H1 (cell line): ENCODE measurements at regions not wholly inside any gene's neighbourhood (a gene's known extent, or its start where the extent isn't known, plus 50 kb on each side); places are given as distances from the start of the nearest gene placed in this dataset.

Experiments used
- CTCF ChIA-PET: fragments of 300-600 bp; sonication (Branson Sonifier 250); formaldehyde crosslinking; loops from one replicate; lab custom pipeline; 2021; ENCODE audit not compliant: partially characterized antibody; lab: Charles Lee
- POLR2A ChIA-PET: fragments of 300-600 bp; sonication (Branson Sonifier 250); formaldehyde crosslinking; loops from one replicate; lab custom pipeline; 2021; ENCODE audit warnings: inconsistent platforms; ENCODE audit not compliant: partially characterized antibody; lab: Charles Lee
- DNase-seq, 2 experiments: peaks; one replicate each; pipeline versions ENCODE4 v3.0.0 to v3.0.0-alpha.2; 2010 to 2022; ENCODE audit warnings: low spot score in 2 of 2, low read depth in 1 of 2, mixed read lengths in 1 of 2
- FAIRE-seq: peaks from 2 replicates; lab custom pipeline; 2011; peaks lifted over from hg19 to GRCh38; lab: Jason Lieb, UNC
- H2AFZ ChIP-seq: 2 replicates; pipeline ENCODE4 v1.8.1; 2012; ENCODE audit warnings: low read length, inconsistent platforms
- H2AK5ac ChIP-seq: 2 replicates; pipeline ENCODE4 v1.6.1; 2013; ENCODE audit warnings: low read depth, low read length
- H2BK120ac ChIP-seq: replicated peaks from 2 replicates; pipeline ENCODE3; 2013; ENCODE audit warnings: low read depth, low read length, inconsistent platforms
- H2BK12ac ChIP-seq: 2 replicates; pipeline ENCODE4 v1.6.1; 2013; ENCODE audit warnings: low read depth, low read length
- H2BK15ac ChIP-seq: 2 replicates; pipeline ENCODE4 v1.6.1; 2013; ENCODE audit warnings: low read length
- H2BK20ac ChIP-seq: 2 replicates; pipeline ENCODE4 v1.6.1; 2013; ENCODE audit warnings: low read length
- H2BK5ac ChIP-seq: 2 replicates; pipeline ENCODE4 v1.6.1; 2013; ENCODE audit warnings: low read depth, low read length
- H3K14ac ChIP-seq: 2 replicates; pipeline ENCODE4 v1.6.1; 2013; ENCODE audit warnings: inconsistent platforms; ENCODE audit not compliant: insufficient read length
- H3K18ac ChIP-seq: 2 replicates; pipeline ENCODE4 v1.6.1; 2013; ENCODE audit warnings: low read length; ENCODE audit errors: extremely low read depth
- H3K23ac ChIP-seq: 2 replicates; pipeline ENCODE4 v1.6.1; 2013; ENCODE audit warnings: inconsistent platforms; ENCODE audit not compliant: insufficient read length
- H3K23me2 ChIP-seq: 2 replicates; pipeline ENCODE4 v1.6.1; 2013; ENCODE audit warnings: low read depth, low read length
- H3K27ac ChIP-seq: 2 replicates; pipeline ENCODE4 v1.6.1; 2011; ENCODE audit warnings: low read depth, low read length, inconsistent platforms
- H3K27me3 ChIP-seq, 4 experiments: replicated peaks in 1 of 4; 1 replicate in 1 of 4; 2 replicates in 3 of 4; pipeline versions ENCODE4 v1.6.1 to v1.8.1; 2011 to 2013; ENCODE audit warnings: low read length in 3 of 4, mild to moderate bottlenecking in 3 of 4, inconsistent platforms in 2 of 4, mixed read lengths in 2 of 4, moderate library complexity in 1 of 4; ENCODE audit not compliant: control insufficient read depth in 3 of 4, insufficient read depth in 3 of 4; ENCODE audit errors: extremely low read depth in 1 of 4
- H3K36me3 ChIP-seq, 4 experiments: 2 replicates each; pipeline versions ENCODE4 v1.6.1 to v1.8.1; 2011 to 2013; ENCODE audit warnings: mild to moderate bottlenecking in 4 of 4, low read length in 3 of 4, moderate library complexity in 2 of 4, control low read depth in 1 of 4, inconsistent platforms in 1 of 4; ENCODE audit not compliant: insufficient read depth in 4 of 4, control insufficient read depth in 2 of 4
- H3K4ac ChIP-seq: replicated peaks from 2 replicates; pipeline ENCODE3; 2013; ENCODE audit warnings: low read length, low read depth, mixed read lengths, inconsistent platforms; ENCODE audit not compliant: insufficient read length
- H3K4me1 ChIP-seq, 4 experiments: replicated peaks in 1 of 4; 1 replicate in 1 of 4; 2 replicates in 3 of 4; pipeline versions ENCODE4 v1.6.1 to v1.8.1; 2011 to 2013; ENCODE audit warnings: low read length in 3 of 4, inconsistent platforms in 2 of 4, mixed read lengths in 1 of 4; ENCODE audit not compliant: insufficient read depth in 4 of 4, control insufficient read depth in 3 of 4
- H3K4me2 ChIP-seq, 2 experiments: 2 replicates each; pipeline versions ENCODE4 v1.6.1 to v1.8.1; 2011 to 2013; ENCODE audit warnings: low read depth in 2 of 2, low read length in 2 of 2, control low read depth in 1 of 2, inconsistent platforms in 1 of 2, mild to moderate bottlenecking in 1 of 2; ENCODE audit not compliant: insufficient read depth in 1 of 2
- H3K4me3 ChIP-seq, 4 experiments: fragments of 200-600, 300-600 bp in 1 of 4; sonication (generic), shearing (Covaris generic), sonication (Bioruptor Twin) in 1 of 4; 2 replicates each; pipeline versions ENCODE4 v1.5.1 to v1.8.1; 2011 to 2016; ENCODE audit warnings: low read length in 4 of 4, low read depth in 3 of 4, control low read depth in 2 of 4, inconsistent platforms in 2 of 4, mild to moderate bottlenecking in 2 of 4, mixed read lengths in 1 of 4, moderate library complexity in 1 of 4; ENCODE audit not compliant: insufficient read depth in 2 of 4; ENCODE audit errors: extremely low read depth in 1 of 4
- H3K56ac ChIP-seq: replicated peaks from 2 replicates; pipeline ENCODE3; 2013; ENCODE audit warnings: low read depth, mild to moderate bottlenecking, mixed read lengths, low read length, inconsistent platforms; ENCODE audit not compliant: insufficient read length
- H3K79me1 ChIP-seq: 2 replicates; pipeline ENCODE4 v1.6.1; 2013; ENCODE audit warnings: low read depth, low read length, control low read depth
- H3K79me2 ChIP-seq, 2 experiments: 2 replicates each; pipeline versions ENCODE4 v1.6.1 to v1.8.1; 2012 to 2013; ENCODE audit warnings: low read length in 2 of 2, mild to moderate bottlenecking in 2 of 2, inconsistent platforms in 1 of 2; ENCODE audit not compliant: insufficient read depth in 2 of 2, control insufficient read depth in 1 of 2
- H3K9ac ChIP-seq, 4 experiments: replicated peaks in 1 of 4; 1 replicate in 1 of 4; 2 replicates in 3 of 4; pipeline versions ENCODE4 v1.6.1 to v1.8.1; 2011 to 2013; ENCODE audit warnings: low read depth in 3 of 4, low read length in 3 of 4, control low read depth in 2 of 4, mild to moderate bottlenecking in 2 of 4, moderate library complexity in 2 of 4, inconsistent platforms in 1 of 4; ENCODE audit errors: extremely low read depth in 1 of 4
- H3K9me3 ChIP-seq, 2 experiments: 2 replicates each; pipeline versions ENCODE4 v1.6.1 to v1.8.1; 2012 to 2013; ENCODE audit warnings: mild to moderate bottlenecking in 2 of 2, moderate library complexity in 2 of 2, control low read depth in 1 of 2, inconsistent platforms in 1 of 2, low read depth in 1 of 2, low read length in 1 of 2, mixed read lengths in 1 of 2; ENCODE audit not compliant: insufficient read depth in 2 of 2
- H4K20me1 ChIP-seq, 2 experiments: replicated peaks in 1 of 2; 2 replicates each; pipeline versions ENCODE3 to v1.8.1; 2011 to 2013; ENCODE audit warnings: inconsistent platforms in 2 of 2, low read length in 2 of 2, mild to moderate bottlenecking in 1 of 2; ENCODE audit not compliant: insufficient read depth in 2 of 2, control insufficient read depth in 1 of 2
- H4K5ac ChIP-seq: 2 replicates; pipeline ENCODE4 v1.6.1; 2013; ENCODE audit warnings: low read length, low read depth, mixed read lengths, inconsistent platforms; ENCODE audit not compliant: insufficient read length
- H4K8ac ChIP-seq: 2 replicates; pipeline ENCODE4 v1.8.0; 2013; ENCODE audit warnings: mild to moderate bottlenecking, moderate library complexity, low read length, inconsistent platforms; ENCODE audit not compliant: insufficient read depth; ENCODE audit errors: extremely low read depth
- H4K91ac ChIP-seq: replicated peaks from 2 replicates; pipeline ENCODE3; 2013; ENCODE audit warnings: low read length, mixed read lengths, inconsistent platforms; ENCODE audit not compliant: insufficient read length
- BACH1 ChIP-seq: IDR thresholded peaks from 2 replicates; pipeline ENCODE4 v1.6.1; 2012; ENCODE audit warnings: low read length, improper control_type of control experiment
- CBX8 ChIP-seq: fragments of 300-800, 300-1000 bp; sonication (generic); IDR thresholded peaks from 2 replicates; pipeline ENCODE4 v1.7.1; 2016; ENCODE audit warnings: low read depth, low read length, borderline replicate concordance
- CTBP2 ChIP-seq: IDR thresholded peaks from 2 replicates; pipeline ENCODE4 v1.7.0; 2011; ENCODE audit warnings: borderline replicate concordance, mild to moderate bottlenecking, moderate library complexity, mixed read lengths, low read length; ENCODE audit not compliant: insufficient read depth, insufficient read length
- EGR1 ChIP-seq: IDR thresholded peaks from 2 replicates; pipeline ENCODE4 v1.6.1; 2011; ENCODE audit warnings: low read depth, low read length, borderline replicate concordance
- MAX ChIP-seq: IDR thresholded peaks from 2 replicates; pipeline ENCODE4 v1.6.1; 2012; ENCODE audit warnings: inconsistent platforms
- NANOG ChIP-seq: IDR thresholded peaks from 2 replicates; pipeline ENCODE4 v1.6.1; 2011; ENCODE audit warnings: low read length, low read depth, mild to moderate bottlenecking, inconsistent platforms; ENCODE audit not compliant: insufficient read depth, poor library complexity, severe bottlenecking
- NRF1 ChIP-seq: IDR thresholded peaks from 2 replicates; pipeline ENCODE4 v1.6.1; 2011; ENCODE audit warnings: mild to moderate bottlenecking, low read depth, low read length, improper control_type of control experiment
- PHF8 ChIP-seq: fragments of 200-600 bp; sonication (generic); conservative IDR thresholded peaks from 2 replicates; pipeline ENCODE4 v1.7.1; 2012; ENCODE audit warnings: low read depth, mild to moderate bottlenecking, inconsistent platforms, low read length, moderate library complexity
- SRF ChIP-seq: IDR thresholded peaks from 2 replicates; pipeline ENCODE4 v1.6.1; 2011; ENCODE audit warnings: mild to moderate bottlenecking, low read depth, low read length, moderate library complexity
- TBP ChIP-seq: IDR thresholded peaks from 2 replicates; pipeline ENCODE4 v1.6.1; 2011; ENCODE audit warnings: low read depth, low read length, improper control_type of control experiment
- WGBS, 2 experiments: shearing (Covaris generic) in 1 of 2; methylation state at CpG; one replicate each; pipeline versions ENCODE4 v1.1.6 to v1.1.7; 2013 to 2015; ENCODE audit warnings: low lambda C conversion rate in 2 of 2, mixed read lengths in 2 of 2, inconsistent platforms in 1 of 2, low coverage in 1 of 2, missing lambda C conversion rate in 1 of 2; ENCODE audit not compliant: insufficient replicate concordance in 2 of 2, insufficient coverage in 1 of 2, insufficient read length in 1 of 2; ENCODE audit errors: extremely low coverage in 1 of 2, missing lambda C conversion rate in 1 of 2; 5-methylcytosine and 5-hydroxymethylcytosine counted together

DNA sequence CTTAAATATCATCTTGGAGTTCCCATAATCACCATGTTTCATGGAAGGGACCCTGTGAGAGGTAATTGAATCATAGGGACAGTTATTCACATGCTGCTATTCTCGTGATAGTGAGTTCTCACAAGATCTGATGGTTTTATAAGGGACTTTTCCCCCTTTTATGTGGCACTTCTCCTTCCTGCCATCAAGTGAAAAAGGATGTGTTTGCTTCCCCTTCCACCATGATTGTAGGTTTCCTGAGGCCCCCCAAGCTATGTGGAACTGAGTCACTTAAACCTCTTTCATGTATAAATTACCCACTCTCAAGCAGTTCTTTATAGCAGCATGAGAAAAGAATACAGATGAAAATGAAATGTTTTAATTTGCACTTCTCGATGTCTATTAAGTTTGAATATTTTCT lies 112.0 kb downstream of the ZNF648 start:
- no peaks in the 10 kb centered on the region for H3K23me2 ChIP-seq
- H2BK20ac ChIP-seq, result no peak overlapping the region
- no peak overlapping the region for H3K9ac ChIP-seq
- POLR2A ChIA-PET, result no interaction called here
- no peak for DNase-seq
- no peak overlapping the region for H3K4me3 ChIP-seq
- 87% methylated on average over 2 of the region's 2 CpGs; no CpG with 5 or more reads in 1 of the 2 experiments for WGBS, 2 experiments
- no peak overlapping the region for H3K23ac ChIP-seq
- no peak overlapping the region for H3K4me2 ChIP-seq
- no peak overlapping the region for H2BK12ac ChIP-seq
- no peak overlapping the region for H3K4ac ChIP-seq
- CTCF ChIA-PET, result no interaction called here
- H3K4me1 ChIP-seq, result no peaks in the 10 kb centered on the region
- no peak overlapping the region for H4K5ac ChIP-seq
- no peak overlapping the region for H4K91ac ChIP-seq
- no peak overlapping the region for H3K18ac ChIP-seq
- no peak overlapping the region for H3K27ac ChIP-seq
- H4K20me1 ChIP-seq, result no peaks in the 10 kb centered on the region
- H3K27me3 ChIP-seq, result no peaks in the 10 kb centered on the region
- H3K56ac ChIP-seq, result no peak overlapping the region
- no peak overlapping the region for H2AK5ac ChIP-seq
- no peak overlapping the region for H2AFZ ChIP-seq
- H2BK120ac ChIP-seq, result no peak overlapping the region
- no peak for TF ChIP-seq EGR1
- no peak for TF ChIP-seq CTBP2
- TF ChIP-seq SRF, result no peak
- no peak for TF ChIP-seq MAX
- TF ChIP-seq CBX8, result no peak
- TF ChIP-seq BACH1, result no peak
- no peak for TF ChIP-seq NRF1
- TF ChIP-seq TBP, result no peak
- no peak for TF ChIP-seq PHF8
- no peak for TF ChIP-seq NANOG
- H2BK5ac ChIP-seq, result no peak overlapping the region
- no peaks in the 10 kb centered on the region for H3K79me1 ChIP-seq
- H3K9me3 ChIP-seq, result 0 out of 4 replicates have a peak, but pooled peaks cover 0 to 10% of the 10 kb centered on the region in 2 experiments
- H3K14ac ChIP-seq, result no peak overlapping the region
- no peak for FAIRE-seq
- H3K36me3 ChIP-seq, result no peaks in the 10 kb centered on the region
- H2BK15ac ChIP-seq, result no peak overlapping the region
- H4K8ac ChIP-seq, result no peak overlapping the region
- H3K79me2 ChIP-seq, result no peaks in the 10 kb centered on the region
